ENCODE measurements at regions not wholly inside any gene's neighbourhood (a gene's known extent, or its start where the extent isn't known, plus 50 kb on each side); places are given as distances from the start of the nearest gene placed in this dataset.
A peak's percentile ranks its signal among the peaks of the same experiment; 100 is the strongest.

- no peak for DNase-seq (ENCODE audit: low read depth in 2 of 3, low spot score in 2 of 3)
These were observed 200.1 kb upstream of the KBTBD8 start for GRCh38 chr3:66797889-66798560.

- no peak for DNase-seq (ENCODE audit: low read depth in 2 of 3, low spot score in 2 of 3)
These were observed 197.1 kb upstream of the KBTBD8 start for GRCh38 chr3:66800941-66801545.

GRCh38 chr3:66803206-66803605, 194.9 kb upstream of the KBTBD8 start:
- DNase-seq (ENCODE audit: low read depth in 2 of 3, low spot score in 2 of 3): no peak

GRCh38 chr3:66803721-66804695, 194.1 kb upstream of the KBTBD8 start:
- peak in 2 of 3 donors; percentile 37 to 65 for DNase-seq (ENCODE audit: low read depth in 2 of 3, low spot score in 2 of 3)

- DNase-seq (ENCODE audit: low read depth in 2 of 3, low spot score in 2 of 3): no peak
These were observed 189.1 kb upstream of the KBTBD8 start for GRCh38 chr3:66808891-66809594.

DNA sequence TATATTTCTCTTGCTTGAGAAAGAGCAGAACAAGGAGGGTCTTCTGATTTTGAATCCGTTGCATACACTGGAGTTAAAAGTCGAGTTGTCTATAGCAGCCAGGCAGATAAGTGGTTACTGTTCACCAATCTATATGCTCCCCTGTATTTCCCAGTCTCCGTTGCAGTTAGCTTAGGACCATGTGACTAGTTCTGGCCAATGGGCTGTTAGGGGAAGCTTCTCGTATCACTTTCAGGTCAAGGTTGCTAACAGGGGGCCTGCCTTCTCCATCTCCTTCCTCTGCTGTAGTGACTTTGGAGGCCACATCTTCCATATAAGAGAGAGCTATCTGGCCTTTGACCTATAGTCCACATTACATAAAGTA, 188.5 kb upstream of the KBTBD8 start:
- DNase-seq (ENCODE audit: low read depth in 2 of 3, low spot score in 2 of 3): no peak

DNA sequence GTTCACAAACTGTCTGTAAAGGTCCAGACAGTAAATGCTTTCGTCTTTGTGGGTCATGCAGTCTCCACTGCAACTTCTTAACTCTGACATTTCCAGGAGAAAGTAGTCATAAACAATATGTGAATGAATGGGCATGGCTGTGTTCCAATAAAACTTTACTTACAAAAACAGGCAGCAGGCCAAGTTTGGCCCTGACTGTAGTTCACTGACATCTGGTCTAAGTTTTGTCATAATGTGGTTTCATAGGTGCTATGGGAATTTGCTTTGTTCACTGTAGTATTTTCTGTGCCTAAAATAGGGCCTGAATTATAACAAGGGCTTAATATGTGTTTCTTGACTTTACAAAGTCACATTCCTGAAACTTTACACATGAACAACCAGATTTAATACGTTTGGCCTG, 186.0 kb upstream of the KBTBD8 start:
- DNase-seq (ENCODE audit: low read depth in 2 of 3, low spot score in 2 of 3): no peak

- no peak for DNase-seq (ENCODE audit: low read depth in 2 of 3, low spot score in 2 of 3)
These were observed 185.4 kb upstream of the KBTBD8 start for GRCh38 chr3:66812741-66813140.

- DNase-seq (ENCODE audit: low read depth in 2 of 3, low spot score in 2 of 3): peak; percentile 6 to 68 (median 26)
These were observed 181.9 kb upstream of the KBTBD8 start for GRCh38 chr3:66816090-66816761.

- DNase-seq (ENCODE audit: low read depth in 2 of 3, low spot score in 2 of 3): no peak
These were observed 180.1 kb upstream of the KBTBD8 start for GRCh38 chr3:66817951-66818557.

DNA sequence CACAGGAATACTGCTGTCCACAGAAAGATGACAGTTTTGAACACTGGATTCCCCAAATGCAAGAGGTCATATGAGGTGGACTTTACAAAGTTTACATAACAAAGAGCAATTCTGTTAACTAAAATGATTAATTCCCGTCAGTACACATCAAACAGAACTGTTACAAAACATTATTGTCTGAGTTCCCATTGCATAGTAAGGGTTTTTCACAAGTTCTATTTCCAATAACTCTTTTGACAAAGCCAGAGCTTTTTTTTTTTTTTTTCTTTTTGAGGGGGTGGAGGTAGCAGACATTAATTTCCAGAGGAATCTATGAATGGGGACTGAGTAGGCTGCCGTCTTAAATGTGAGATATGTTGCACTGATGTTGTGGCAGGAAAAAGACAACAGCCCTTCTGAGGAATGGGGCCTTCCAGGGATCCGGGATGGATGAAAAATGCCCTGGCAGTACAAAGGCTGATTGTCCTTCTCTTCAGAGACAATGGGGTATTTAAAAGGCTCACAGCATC, 178.1 kb upstream of the KBTBD8 start:
- DNase-seq (ENCODE audit: low read depth in 2 of 3, low spot score in 2 of 3): no peak

DNA sequence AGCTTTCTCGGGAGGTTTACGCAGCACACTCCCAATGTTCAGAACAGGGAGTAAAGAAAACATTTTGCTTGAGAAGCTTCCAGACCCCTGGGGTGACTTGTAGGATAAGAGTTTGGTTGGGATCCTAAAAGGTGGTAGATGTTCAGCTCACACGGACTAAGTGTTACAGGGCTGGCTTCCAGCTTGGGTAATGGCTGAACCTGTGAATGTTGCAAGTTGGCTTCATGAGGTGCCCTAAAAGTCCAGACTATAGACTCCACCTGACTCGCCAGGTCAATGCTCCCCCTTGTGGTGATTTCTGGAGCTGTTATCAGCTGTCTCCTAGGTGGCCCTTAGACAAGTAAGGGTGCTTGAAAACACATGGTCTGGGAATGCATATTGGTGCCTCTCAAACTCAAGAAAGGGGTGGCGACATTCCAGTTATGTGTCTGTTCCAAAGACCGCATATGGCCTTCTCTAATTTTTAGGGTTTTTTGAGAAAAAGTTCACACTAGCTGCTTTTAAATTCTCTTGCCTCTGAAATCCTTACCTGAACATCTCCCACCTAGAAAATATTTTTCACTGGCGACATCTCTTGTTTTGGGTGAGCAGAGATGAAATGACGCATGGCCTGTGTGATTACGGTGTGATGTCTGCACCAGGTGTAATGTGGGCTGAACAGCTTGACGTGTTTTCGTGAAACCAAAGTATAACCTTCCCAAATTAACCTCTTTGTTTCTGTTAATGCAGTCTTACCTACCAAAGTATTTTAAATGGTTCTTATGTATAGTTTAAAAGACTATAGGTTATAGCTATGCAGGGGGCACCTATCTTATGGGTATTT, 175.7 kb upstream of the KBTBD8 start:
- DNase-seq (ENCODE audit: low read depth in 2 of 3, low spot score in 2 of 3): peak; percentile 42 to 76 (median 49)

DNA sequence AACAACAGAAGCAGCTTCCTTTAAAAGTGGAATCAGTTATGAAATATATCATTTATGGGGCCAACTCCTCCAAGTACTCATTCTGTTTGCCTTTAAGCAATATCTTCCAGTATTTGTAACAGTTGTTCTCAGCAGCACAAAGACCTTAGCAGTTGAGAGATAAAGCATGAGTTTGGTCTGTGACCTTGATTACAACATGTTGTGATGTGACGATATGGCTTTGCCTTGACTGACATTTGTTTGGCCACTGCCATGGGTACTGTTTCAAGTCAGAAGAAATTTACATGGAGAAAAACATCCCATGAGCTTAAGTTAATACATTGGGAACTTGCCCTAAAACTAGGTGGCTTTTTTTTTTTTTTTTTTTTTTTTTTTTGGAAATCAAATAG, 175.1 kb upstream of the KBTBD8 start:
- no peak for DNase-seq (ENCODE audit: low read depth in 2 of 3, low spot score in 2 of 3)

DNA sequence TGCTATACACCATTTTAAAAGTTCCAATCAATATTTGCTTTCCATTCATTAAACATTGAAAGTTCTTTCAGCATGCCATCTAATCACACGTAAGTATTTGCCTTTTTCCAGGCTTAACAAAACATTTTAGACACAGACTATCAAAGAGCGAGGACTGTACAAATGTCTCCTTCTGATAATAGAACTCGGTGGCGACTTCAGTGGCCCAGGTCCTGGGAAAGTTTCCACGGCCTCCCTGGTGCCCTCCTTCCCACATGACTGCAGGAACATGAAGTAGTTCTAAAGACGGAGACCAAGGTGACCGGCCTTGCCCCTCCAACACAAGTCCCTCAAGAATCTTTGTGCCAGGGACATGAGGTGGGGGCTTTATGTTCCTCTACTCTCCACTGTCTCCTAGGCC, 174.6 kb upstream of the KBTBD8 start:
- no peak for DNase-seq (ENCODE audit: low read depth in 2 of 3, low spot score in 2 of 3)

- DNase-seq (ENCODE audit: low read depth in 2 of 3, low spot score in 2 of 3): no peak
These were observed 172.7 kb upstream of the KBTBD8 start for GRCh38 chr3:66825375-66825774.

DNA sequence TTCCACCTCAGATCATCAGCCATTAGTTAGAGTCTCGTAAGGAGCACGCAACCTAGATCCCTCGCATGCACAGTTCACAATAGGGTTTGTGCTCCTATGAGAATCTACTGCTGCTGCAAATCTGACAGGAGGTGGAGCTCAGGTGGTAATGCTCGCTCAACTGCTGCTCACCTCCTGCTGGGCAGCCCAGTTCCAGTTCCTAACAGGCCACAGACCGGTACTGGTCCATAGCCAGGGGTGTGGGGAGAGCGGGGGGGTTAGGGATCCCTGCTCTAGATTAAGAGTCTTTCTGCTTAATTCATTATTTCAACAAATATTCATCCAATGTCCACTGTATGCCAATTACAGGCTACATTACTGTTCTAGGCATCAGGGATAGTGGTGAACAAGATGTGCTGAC, 170.4 kb upstream of the KBTBD8 start:
- DNase-seq (ENCODE audit: low read depth in 2 of 3, low spot score in 2 of 3): no peak

DNA sequence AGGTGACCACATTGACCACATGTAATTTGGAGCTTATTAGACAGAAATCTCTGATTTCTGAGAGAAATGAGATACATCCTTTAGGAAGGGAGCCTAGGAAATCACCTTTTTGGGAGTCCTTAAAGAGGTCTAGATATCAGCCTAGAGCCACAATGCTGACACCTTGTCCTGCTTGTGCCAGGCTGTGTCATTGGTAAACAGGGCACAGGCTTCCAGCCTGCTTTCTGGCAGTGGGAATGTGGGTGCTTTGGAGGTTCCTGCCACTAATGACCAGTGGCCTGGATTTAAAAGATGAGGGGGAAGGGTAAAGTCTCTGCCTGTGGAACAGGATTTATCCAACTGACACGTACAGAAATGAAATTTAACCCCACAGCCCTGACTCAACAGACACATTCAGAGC, 169.8 kb upstream of the KBTBD8 start:
- DNase-seq (ENCODE audit: low read depth in 2 of 3, low spot score in 2 of 3): no peak

DNA sequence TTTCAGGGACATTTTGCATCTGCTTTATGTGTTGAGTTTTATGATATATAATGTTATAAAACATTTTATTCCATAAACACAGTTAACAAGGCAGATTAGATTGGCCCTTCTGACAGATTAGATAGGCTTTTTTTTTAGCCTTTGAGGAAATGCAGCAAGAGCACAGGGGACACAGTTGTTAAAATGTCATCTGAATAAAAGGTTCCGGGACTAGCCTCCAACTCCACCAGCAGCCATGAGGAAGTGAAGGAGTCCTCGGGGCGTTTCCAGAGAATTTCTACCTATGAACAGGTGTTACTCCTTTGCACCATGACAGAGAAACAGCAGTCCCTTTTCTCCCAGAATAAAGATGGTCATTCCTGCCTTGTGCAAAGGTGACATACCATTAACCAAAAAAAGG, 167.8 kb upstream of the KBTBD8 start:
- DNase-seq (ENCODE audit: low read depth in 2 of 3, low spot score in 2 of 3): no peak

DNA sequence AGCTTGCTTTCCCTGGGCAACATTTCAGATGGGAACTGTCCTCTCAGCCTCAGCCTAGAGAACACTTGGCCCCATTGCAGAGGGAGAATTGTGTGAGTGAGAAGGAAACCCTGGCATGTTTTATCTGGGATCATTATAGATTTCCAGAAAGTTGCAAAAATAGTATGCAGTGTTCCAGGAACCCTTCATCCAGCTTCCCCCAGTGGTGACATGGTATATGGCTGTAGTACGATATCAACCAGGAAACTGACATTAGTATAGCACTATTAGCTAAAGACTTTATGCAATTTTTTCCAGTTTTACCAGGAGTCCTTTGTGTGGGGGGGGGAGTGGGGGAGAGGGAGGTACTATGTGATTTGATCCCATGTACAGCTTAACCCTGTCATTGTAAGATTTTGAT, 166.2 kb upstream of the KBTBD8 start:
- no peak for DNase-seq (ENCODE audit: low read depth in 2 of 3, low spot score in 2 of 3)
